NCI-H2196 treated with DMSO at 0.1 percent for 48 hours (cell line): ENCODE measurements at regions not wholly inside any gene's neighbourhood (a gene's known extent, or its start where the extent isn't known, plus 50 kb on each side); places are given as distances from the start of the nearest gene placed in this dataset.
A peak's percentile ranks its signal among the peaks of the same experiment; 100 is the strongest.

ENCODE experiments used
- DNase-seq: peaks from one replicate; lab custom pipeline; 2025; ENCODE audit not compliant: unreplicated experiment; lab: John Stamatoyannopoulos, UW

DNA sequence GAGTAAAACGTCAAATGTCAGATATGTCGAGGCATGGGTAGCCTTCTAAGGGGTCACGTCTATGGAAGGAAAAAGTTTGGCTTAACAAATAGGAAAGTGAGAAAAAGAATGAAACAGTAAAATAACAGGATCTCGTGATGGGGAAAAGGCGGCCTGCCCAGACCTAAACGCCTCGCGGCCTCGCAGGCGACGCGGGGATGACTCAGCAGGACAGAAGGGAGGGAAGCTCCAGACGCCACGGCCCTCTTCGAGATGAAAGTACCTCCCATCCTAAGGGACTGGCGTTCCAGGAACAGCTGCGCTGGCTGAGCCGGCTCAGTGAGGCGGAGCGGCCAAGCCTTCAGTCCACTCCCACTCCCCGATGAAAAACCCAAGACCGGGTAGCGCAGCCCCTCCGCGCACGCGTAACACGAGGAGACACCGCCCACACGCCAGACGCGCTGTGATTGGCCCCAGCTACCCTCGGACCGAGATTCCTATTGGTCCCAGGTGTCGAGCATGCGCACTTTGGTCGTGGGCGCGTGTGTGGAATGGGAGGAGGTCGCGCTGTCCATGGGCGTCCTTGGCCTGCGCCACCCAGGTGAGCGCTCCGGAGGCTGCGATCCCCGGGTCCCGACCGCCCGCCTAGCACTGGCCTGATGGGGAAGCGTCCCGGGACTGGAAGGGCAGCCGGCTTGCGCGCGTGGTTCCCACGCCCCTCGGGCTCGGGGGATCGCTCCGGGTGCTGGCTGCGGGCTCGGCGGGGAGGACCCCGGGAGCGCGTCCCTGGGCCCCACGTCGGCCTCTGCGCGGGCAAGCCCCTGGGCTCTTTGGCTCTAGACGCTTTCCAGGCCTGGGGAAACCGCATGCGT lies 588.5 kb downstream of the MTRR start:
- peak; percentile 94 for DNase-seq

DNA sequence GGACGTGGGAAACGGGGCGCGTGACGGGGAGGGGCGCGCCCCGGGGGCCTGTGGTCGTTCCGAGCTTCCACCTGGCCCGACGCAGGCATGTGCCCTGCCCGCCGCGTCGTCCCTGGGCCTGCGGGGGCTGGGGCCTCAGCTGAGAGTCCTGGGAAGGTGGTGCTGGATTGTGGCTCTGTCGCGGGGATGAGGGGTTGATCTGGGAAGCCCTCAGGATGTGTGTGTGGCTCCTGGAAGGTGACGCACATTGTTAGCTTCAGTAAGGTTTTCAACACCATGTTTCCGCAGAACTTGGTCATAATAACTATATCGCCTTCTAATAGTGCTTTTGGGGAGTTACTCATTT lies 589.1 kb downstream of the MTRR start:
- no peak for DNase-seq

DNA sequence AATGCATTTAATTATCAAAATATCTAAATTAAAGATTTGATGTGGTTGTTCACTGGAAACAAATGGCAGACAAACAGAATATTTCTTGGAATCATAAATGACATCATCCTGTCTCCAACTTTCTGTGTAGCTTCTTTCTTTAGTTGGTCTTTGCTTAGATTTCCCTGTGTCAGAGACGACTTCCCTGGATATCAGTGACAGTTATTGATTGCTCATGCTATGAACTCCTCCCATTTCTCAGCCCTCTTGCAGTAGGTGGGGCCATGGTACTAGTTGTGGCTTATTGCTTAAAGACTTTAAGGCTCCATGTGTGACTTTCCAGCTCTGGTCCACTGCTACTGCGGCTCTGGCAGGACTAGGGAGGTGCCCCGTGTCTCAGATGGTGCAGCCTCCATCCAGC lies 592.6 kb downstream of the MTRR start:
- no peak for DNase-seq

DNA sequence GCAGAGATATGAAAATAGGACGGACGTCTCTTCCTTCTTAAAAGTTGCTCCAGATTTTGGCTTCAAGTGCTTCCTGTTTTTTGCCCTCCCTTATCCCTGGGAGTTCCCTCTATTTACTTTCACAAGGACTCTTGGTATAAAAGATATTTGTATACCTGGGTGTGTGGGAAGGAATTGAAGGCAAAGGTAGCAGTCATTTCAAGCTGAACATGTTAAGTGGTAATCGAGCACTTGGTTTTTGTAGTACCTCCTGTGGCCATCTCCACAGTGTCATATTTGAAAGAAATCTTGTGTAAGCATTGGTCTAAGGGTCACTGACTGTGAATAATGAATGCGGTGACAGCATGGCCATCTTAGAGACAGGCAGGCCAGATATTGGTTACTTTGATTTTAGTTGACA lies 593.6 kb downstream of the MTRR start:
- no peak for DNase-seq

DNA sequence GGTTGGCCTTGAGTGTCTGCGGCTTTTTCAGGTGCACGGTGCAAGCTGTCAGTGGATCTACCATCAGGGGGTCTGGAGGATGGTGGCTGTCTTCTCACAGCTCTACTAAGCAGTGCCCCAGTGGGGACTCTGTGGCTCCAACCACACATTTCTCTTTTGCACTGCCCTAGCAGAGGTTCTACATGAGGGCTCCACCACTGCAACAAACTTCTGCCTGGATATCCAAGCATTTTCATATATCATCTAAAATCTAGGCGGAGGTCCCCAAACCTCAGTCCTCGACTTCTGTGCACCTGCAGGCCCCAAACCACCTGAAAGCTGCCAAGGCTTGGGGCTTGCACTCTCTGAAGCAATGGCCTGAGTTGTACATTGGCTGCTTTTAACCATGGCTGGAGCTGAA lies 601.5 kb downstream of the MTRR start:
- no peak for DNase-seq

DNA sequence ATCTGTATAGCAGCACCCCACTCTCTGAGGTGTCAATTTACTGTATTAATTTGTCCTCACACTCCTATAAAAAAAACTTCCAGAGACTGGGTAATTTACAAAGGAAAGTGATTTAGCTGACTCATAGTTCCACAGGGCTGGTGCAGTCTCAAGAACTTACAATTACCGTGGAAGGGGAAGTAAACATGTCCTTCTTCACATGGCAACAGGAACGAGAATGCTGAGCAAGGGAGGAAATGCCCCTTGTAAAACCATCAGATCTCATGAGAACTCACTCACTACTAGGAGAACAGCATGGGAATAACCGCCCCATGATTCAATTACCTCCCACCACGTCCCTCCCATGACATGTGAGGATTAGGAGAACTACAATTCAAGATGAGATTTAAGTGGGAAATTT lies 602.6 kb downstream of the MTRR start:
- DNase-seq = no peak

DNA sequence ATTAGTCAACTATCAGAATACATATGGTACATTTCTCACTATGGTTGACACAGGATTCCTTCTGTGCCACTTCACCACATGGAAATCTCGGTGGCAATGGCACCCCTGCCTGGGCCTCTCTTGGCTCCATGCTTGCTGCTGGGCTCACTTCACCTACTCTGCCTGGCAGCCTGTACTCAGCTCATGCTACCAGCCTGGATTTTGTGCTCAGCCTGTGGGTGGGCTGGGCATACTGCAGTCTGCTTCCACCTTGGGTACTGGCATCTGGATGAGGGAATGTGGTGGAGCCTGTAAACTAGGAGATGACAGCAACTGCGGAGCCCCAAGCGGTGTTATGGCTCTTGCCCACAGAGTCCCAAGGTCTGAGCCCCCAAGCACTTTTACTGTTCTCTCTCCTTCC lies 604.1 kb downstream of the MTRR start:
- DNase-seq = no peak

DNA sequence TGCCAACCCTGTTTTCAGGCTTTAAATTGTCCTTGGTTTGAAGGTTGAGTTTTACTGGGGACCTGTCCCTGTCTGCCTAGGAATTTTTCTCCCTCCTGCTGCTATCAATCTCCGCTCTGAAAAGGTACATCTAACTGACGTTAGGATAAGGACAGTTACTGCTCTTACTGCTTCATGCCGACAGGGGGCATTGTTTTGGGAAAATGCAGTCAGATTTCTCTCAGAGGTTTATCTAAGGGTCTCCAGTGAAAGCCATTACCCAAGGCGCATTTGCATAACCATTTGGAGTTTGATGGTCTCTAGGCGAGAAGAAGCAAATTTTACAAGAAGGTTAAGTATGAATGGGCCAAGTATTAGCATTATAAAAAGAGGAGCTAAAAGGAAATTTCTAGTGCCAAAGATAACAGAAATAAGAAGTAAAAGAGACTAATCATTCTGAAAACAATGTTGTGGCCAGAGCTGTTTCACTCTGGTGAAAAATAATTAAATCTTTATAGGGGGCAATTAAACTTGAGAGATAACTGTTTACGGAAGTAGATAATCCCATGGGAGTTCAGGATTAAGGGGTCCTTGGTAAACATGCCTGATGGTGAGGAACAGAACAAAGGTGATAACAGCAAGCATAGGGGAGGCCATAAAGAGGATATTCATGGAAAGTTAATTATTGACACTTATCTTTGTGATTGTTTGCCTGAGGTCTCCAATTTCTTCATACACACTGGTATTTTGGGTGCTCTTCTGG lies 605.0 kb downstream of the MTRR start:
- DNase-seq = no peak

DNA sequence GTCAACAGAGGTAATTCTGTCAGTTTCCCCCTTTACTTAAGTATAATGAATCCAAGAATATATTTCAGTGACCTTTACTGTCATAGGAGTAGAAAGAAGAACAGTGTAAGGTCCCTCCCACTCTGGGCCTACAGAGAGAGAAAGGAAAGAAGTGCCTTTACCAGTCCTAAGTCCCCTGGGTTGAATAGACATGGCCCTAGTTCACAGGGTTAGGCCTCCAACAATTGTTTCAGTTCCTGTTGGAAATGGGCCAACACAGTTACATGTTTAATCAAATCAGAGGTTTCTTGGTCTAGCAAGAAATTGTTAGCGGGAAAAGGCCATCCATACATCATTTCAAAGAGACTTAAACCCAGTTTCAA lies 605.6 kb downstream of the MTRR start:
- no peak for DNase-seq

DNA sequence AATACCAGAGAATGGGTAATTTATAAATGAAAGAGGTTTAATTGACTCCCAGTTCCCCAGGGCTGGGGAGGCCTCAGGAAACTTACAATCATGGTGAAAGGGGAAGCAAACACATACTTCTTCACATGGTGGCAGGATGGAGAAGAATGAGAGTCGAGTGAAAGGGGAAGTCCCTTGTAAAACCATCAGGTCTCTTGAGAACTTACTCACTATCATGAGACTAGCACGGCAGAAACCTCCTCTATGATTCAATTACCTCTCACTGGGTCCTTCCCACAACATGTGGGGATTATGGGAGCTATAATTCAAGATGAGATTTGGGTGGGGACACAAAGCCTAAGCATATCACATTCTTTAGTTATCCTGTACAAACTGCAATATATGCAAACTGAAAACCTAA lies 609.4 kb downstream of the MTRR start:
- no peak for DNase-seq

DNA sequence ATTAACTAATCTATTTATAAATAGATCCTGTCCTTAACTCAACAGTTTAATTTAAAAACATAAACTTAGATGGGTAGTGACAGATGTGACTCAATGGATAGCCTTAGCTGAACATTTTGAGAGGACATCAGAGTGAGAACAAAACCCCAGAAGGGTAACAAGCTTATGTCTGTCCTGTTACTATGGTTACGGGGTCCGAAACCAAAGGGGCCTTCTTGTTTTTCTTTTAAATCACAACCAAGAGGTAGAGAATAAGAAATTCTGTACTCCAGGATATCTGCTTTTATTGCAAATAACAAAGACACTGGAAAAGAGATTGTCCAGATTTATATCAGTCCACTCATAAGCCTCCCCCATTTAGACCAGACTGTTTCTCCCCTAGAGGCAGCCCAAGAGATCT lies 612.1 kb downstream of the MTRR start:
- DNase-seq = no peak

DNA sequence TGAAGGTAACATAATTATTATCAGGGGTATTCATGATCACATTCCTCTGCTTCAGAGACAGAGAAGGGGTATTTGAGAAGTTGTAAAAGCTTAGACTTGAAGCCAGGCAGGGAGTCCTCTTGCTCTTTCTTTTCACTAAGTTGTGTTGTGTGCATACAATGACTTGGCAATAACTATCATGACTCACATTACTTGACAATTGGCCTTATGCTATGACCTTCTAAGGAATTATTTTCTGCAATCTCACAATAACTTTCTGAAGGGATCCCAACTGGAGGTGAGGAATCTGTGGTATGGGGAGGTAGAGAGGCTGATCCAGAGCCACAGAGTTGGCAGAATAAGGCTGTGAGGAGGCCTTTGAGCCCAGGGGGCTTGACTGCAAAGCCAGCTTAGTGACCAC lies 622.3 kb downstream of the MTRR start:
- DNase-seq = no peak

DNA sequence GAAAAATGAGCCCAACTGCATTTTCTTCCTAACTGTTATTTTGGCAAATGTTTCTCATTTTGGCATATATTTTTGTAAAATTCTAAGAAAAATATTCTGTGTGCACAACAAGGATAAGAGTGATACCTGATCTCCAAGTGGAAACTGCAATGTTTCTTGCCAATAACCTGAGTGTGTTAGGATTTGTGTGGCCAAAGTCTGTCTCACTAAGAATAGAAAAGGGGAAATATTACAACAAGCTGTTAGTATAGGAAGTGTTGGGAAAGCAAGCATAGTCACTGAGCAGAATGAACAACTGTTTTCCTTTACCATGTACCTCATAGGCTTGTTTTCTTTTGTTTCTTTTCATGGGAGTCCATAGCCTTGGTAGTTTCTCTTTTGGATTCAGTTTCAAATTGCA lies 624.2 kb downstream of the MTRR start:
- DNase-seq = no peak

DNA sequence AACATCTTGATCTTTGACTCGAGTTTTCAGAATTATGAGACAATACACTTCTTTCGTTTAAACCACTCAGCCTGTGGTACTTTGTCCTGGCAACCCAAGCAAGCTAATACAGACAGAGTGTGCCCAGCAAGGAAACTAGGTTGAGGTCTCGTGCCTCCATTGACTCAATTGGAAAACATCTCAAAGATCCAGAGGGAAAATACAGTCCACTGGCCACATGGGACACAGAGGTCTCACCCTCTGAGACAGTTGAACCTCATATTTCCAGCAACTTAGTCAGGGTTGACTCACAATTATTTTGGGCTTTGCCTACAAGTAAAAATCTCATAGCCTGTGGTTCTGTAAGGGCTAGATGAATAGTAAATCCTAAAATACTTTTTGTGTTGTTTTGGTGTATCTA lies 631.5 kb downstream of the MTRR start:
- no peak for DNase-seq

DNA sequence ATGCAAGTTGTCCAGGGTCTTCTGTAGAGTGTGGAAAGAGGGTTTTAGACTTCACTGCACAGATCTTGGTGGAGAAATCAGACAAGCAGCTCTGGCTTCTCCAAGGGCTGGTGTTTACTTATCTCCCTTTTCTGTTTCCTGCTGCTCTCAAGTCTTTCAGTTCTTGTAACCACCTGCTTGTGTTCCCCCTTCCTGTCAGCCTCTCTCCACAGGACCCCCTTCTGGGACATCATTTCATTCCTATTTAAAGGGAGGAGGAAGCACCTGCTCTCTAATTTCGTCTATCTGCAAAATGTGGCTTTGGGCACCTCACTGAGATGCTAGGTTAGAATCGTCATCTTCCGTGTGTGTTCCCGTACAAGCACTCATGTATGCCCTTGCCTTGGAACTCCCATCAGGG lies 636.2 kb downstream of the MTRR start:
- no peak for DNase-seq

DNA sequence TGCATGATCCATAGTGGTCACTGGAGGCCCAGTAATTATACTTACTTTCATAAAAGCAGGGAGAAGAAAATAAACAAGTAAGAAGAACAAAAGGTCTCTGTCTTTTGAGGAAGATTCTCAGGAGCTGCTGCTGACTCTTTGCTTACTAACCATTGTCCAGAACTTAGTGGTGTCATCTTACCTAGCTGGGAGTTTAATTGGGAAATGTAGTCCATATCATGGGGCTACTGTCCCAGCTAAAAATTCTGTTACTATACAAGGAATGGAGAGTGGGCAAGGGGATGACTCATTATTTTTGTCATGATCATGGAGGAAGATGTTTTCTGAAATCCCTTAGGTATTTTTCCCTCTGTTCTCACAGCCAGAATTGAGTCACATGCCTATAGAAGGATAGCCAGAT lies 639.3 kb downstream of the MTRR start:
- DNase-seq = no peak

DNA sequence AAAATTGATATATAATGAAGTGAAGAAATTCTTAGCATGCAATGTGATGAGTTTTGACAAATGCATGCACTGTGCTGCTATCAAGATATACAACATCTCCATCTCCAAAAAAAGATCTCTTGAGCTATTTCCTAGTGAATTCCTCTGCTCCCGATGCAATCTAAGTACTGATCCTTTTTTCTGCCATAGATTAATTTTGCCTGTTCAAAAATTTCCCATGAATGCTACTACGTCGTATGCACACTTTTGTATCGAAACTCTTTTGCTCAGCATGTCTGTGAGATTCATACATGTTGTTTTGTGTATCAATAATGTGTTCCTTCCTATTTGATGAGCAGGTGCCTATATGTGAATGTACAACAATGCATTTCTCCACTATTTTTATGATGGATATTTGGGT lies 647.4 kb downstream of the MTRR start:
- no peak for DNase-seq

DNA sequence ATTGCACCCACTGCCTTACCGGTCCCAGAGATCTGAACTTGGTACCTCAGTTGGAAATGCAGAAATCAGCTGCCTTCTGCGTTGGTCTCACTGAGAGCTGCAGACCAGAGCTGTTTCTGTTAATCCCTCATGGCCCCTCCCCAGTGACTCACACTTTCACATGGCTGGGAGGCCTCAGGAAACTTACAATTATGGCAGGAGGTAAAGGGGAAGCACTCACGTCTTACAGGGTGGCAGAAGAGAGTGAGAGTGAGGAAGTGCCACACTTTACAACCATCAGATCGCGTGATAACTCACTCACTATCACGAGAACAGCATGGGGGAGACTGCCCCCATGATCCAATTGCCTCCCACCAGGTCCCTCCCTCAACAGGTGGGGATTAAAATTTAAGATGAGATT lies 648.5 kb downstream of the MTRR start:
- no peak for DNase-seq

DNA sequence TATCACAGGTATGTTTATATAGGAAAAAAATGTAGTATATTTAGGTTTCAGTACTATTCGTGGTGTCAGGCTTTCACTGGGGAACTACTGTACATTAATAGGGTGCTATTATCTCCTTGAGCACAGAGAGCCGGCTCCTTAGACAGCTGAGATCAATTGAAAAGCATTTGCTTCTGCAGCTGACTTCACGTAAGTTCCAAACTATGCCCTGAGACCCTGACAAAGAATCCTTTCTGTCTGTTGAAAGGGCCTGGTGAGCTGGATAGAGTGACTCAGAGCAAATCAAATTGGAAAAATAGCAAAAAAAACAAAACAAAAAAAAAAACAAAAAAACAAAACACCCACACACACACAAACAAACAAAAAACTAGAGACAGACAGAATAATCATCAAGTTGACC lies 652.0 kb downstream of the MTRR start:
- DNase-seq = no peak

DNA sequence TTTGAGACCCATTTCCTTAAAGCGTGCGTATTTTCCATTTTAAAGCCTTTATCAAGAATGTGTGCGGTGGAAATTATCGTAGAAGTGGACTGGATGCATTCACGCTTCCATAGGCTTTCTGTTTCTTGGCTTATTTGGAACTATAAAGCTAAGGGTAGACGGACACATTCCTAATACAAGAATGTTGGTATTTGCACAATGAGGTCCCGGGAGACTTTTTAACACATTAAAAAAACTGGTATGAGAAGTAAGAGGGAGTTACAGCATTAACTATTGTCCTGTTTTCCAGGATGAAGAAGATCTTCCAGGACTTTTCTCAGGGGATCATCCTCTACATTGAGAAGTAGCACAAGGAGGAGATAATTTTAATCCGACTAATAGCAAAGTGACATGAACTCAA lies 653.0 kb downstream of the MTRR start:
- no peak for DNase-seq

DNA sequence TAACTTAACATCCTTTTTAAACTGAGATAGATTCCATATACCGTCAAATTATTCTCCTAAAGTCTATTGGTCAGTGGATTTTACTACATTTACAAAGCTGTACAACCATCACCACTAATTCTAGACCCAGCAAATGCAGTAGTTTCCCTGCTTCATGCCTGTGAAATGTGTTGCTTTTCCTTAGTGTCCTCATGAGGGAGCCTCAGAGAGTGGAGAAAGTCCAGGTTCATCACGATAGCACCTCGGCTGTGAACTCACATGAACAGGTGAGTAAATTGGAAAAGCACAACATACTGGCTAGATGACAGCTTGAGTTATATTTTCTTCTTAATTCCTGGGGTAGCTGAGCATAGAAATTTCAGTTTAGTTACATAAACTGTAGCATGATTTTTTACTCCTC lies 653.7 kb downstream of the MTRR start:
- DNase-seq = no peak

DNA sequence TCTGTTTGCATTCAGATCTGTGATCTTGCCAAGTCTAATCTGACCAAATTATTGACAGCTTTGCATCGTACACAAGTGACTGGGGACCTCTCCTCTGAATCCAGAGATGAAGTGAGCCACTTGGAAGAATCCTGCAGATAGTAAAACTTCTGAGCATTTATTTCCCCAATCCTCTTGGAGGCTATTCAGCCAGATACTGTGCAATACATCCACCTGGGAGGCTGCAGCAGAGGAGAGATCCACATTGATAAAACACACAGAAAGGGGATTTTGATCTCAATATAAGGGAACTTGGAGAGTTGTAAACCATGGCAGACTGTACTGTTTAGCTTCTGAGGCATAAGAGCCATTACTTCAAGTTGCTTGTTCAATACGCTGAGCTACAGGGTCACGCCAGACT lies 654.6 kb downstream of the MTRR start:
- no peak for DNase-seq

DNA sequence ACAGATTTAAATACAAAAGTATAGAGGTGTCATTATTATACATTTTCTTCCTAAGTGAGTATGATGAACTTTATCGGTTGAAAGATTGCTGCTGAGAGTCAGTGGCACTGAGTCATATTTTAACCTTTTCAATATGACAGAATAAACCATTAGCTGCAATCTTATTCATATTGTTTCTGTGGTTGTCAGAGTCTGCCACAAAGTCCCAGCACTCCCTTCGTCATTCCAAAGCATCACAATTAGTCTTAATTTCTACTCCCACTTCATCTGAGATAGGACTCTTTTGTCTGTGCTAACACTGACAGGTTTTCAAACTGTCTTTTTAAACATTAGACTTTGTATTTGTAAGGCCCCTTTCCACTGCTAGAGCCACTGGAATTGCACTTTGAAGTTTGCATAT lies 656.9 kb downstream of the MTRR start:
- no peak for DNase-seq
